DLD1 (cell line): ENCODE measurements at regions not wholly inside any gene's neighbourhood (a gene's known extent, or its start where the extent isn't known, plus 50 kb on each side); places are given as distances from the start of the nearest gene placed in this dataset.

ENCODE experiments used
- in situ Hi-C: cut with HindIII; loops from 2 replicates; pipeline ENCODE4 v1.10.0; 2017; ENCODE audit warnings: low sequenced_read_pairs

DNA sequence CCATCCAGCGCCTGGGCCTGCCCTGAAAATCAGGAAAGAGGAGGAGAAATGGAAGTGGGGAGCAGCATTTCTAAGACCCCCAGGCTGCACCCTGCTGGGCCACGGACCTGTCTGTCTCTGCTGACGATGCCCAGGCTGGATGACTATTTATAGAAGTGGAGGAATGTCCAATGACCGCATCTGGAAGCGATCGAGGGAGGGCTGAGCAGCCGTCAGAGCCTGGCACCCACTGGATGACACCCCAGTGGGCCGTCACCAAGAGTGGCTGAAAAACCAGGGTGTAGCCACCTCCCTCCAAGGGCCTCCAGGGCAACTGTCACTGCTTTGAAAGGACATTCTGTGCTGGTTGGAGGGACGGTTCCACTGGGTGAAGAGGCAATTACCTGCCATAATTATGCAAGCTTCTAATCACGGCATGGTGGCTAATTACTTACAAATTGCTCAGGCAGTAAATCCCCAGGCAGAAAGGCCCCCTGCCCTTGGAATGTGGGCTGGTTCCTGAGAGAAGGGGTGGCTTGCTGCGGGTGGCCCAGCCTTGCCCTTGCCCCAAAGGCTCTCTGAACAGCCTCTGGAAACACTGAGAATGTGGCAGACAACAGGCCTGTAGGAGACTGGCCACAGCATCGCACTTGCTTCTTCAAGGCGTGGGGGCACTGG, 332.1 kb downstream of the C16orf95 start:
- in situ Hi-C loops, result no loop called here

GRCh38 chr16:86985648-86986015, 331.6 kb downstream of the C16orf95 start:
- in situ Hi-C loops, result no loop called here

- in situ Hi-C loops, result no loop called here
Measured at GRCh38 chr16:86986136-86986535, 331.1 kb downstream of the C16orf95 start.

- in situ Hi-C loops, result no loop called here
Measured at GRCh38 chr16:86986809-86987487, 330.2 kb downstream of the C16orf95 start.

DNA sequence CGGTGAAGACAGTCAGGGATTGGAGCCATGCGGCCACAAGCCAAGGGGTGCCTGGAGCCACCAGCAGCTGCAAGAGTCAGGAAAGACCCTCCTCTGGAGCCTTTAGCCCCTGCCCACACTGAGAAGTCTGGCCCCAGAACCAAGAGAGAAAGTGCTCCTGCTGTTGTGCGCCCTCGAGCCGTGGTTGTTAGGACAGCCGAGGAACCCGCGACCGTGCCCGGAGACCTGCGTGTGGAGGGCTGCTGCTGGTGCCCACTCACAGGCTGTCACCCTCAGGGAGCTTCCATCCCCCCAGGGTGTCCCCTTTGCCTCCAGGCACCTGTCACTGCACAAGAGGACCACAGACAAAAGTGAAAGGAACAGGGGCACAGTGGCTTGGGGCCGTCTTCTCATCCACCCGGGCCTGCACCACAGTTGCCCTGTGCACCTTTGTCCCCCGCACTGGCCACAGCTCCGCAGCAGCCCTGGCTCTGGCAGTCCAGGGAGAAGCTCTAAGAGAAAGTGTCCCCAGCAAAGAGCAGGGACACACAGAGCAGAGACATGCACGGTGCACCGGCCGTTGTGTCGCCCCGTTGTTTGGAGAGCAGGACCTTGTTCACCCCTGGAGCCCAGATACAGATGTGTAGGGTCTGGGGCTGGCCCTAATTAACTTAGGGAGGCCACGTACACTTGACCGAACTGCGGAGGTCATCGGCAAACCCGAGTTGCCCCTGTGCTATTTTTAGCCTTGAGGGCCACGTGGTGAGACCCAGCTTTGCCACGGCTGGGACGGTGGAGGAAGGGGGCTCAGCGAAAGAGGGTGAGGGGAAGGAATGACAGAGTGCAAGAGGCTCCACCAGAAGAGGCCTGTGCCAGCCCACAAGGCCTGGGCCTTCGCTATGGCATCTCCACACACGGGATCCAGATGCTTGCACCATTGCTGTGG, 329.2 kb downstream of the C16orf95 start:
- in situ Hi-C loops, result no loop called here

DNA sequence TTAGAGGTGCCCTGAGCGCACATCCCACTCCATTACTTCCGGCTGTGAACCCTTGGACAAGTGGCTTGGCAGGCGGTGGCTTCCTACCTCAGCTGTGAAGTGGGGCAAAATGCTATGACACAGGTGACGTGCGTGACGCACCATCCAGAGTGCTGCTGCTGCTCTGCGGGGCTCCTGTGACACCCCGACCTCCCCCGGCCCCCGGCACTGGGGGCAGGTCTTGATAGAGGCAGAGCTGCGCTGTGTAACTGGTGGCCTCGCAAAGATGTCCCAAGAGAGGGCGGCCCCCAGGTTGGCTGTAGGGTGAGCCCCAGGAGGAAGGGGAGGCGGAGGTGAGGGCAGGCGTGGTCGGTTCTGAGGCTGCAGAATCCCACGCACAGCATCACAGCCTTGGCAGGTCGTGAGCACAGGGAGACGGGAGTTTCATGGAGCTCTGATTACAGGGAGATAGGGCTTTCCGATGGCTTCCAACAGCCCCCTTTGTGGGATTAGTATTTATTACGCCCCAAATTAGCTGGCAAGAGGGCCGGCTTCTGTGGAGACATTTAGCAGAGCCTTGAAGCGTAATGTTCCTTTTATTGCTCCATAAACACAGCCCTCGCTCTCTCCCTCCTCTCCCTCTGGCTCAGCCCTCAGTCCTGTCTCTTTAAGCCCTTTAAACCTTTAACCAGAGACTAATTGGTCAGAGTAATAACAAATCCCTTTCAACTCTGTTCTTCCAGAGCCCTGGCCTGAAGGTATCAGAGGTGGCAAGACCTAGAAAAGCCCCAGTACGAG, 328.1 kb downstream of the C16orf95 start:
- in situ Hi-C loops, result no loop called here

DNA sequence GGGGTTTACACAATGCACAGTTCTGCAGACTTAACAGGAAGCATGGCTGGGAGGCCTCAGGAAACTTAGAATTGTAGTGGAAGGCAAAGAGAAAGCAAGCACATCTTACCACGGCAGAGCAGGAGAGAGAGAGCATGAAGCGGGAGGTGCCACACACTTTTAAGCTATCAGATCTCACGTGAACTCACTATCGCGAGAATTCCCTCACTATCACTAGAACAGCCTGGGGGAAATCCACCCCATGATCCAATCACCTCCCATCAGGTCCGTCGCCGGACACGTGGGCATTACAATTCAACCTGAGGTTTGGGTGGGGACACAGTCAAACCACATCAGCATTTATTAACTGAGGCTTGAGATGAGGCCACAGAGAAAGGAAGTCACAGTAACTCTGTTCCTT, 326.7 kb downstream of the C16orf95 start:
- in situ Hi-C loops, result no loop called here

DNA sequence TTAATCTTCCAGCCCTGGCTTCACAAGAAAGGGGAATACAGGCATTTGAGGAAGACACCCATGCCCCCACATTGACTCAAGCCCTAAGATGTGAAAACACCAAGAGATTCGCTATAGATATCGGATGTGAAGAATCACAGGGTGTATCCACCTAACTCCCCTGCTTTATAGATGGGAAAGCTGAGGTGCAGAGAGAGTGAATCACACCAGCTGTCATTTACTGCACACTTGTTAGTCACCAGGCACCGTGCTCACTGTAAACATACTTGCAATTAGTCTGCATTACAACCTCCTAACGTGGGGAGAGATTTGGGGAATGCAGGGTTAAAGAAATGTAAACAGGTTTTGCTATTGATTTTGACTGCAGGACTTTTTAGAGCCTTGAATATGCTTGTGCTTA, 325.5 kb downstream of the C16orf95 start:
- in situ Hi-C loops, result no loop called here

DNA sequence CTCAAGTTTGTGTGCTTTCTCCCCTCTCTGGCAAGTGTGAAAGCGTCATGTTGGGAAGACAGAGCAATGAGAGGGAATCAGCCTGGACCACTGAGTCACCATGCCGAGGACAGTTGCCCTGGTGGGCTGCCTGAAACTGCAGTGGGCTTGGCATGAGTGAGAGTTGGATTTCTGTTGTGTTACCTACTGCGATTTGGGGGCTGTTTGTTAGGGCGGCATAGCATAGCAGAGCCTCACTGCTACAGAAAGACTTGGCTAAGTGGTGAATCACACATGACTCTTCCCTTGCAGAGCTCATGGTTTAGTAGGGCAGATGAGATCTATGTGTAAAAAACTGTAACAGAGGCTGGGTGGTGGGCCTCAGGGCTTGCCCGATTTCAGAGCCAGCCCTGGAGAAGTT, 324.6 kb downstream of the C16orf95 start:
- in situ Hi-C loops, result no loop called here

DNA sequence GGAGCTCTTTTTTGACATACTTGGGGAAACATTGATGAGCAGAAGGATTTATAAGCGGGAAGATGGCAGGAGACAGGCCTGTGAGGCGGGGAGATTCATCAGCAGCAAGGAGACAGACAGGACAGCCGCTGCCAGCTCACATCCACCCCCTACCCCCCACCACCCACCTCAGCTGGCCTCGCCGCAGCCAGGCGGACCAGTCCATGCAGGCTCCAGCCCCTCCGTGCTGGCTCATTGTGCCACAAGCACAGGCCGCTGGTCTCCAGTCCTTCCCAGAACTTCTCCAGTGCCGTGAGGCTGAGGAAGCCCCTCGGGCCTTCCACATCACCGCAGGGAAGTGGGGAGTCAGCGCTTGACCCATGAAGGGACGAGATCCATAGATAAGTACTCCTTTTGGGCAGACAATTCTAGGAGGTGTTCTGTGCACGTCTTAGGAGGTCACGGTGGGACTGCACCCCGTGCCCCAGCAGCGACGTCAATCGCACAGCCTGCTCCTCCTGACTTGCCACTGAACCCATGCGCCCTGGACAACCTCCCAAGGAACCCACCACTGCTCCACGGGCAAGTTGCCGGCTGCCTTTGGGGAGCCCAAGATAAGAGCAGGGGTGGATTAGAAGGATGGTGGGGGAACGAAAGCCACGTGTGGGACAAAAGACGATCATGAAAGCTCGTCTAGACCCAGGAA, 323.6 kb downstream of the C16orf95 start:
- in situ Hi-C loops, result no loop called here

DNA sequence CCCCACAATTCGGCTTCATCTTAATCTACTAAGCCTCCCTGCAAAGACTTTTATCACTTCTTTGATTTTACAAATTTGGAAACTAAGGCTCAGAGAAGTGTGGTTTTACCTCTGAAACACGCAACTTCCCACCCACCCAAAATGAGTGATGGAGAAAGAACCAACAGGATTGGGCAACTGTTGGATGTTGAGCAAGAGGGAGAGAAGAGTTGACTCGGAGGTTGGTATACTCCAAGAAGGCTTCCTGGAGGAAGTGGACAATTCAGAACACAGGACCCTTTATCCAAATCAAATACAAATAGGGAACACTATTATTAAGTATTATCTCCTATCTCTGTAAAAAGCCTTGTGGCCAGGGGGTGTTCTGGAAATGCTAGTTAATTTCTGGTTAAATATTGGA, 323.0 kb downstream of the C16orf95 start:
- in situ Hi-C loops, result no loop called here

- in situ Hi-C loops, result no loop called here
Measured at GRCh38 chr16:86994651-86995171, 322.5 kb downstream of the C16orf95 start.

- in situ Hi-C loops, result no loop called here
Measured at GRCh38 chr16:86995456-86995855, 321.7 kb downstream of the C16orf95 start.

GRCh38 chr16:86996081-86996480, 321.1 kb downstream of the C16orf95 start:
- in situ Hi-C loops, result no loop called here

- in situ Hi-C loops, result no loop called here
Measured at GRCh38 chr16:86997058-86997457, 320.1 kb downstream of the C16orf95 start.

GRCh38 chr16:86998196-86999001, 318.8 kb downstream of the C16orf95 start:
- in situ Hi-C loops, result no loop called here

DNA sequence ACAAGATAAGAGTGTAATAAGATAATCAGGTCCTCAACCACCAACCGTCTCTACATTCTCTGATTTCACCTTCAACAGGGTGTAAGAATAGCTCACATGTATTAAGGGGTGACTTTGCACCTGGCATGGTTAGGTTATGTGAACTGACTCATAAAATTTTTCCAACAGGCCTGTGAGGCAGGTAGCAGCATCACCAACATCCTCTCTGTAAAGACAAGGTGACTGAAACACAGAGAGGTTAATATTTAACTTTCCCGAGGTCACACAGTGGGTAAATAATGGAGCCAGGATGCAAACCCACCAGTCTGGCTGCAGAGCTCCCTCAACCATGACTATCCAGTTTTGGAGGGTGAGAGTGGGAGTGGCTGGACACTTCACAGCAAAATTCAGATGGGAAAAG, 317.2 kb downstream of the C16orf95 start:
- in situ Hi-C loops, result no loop called here

DNA sequence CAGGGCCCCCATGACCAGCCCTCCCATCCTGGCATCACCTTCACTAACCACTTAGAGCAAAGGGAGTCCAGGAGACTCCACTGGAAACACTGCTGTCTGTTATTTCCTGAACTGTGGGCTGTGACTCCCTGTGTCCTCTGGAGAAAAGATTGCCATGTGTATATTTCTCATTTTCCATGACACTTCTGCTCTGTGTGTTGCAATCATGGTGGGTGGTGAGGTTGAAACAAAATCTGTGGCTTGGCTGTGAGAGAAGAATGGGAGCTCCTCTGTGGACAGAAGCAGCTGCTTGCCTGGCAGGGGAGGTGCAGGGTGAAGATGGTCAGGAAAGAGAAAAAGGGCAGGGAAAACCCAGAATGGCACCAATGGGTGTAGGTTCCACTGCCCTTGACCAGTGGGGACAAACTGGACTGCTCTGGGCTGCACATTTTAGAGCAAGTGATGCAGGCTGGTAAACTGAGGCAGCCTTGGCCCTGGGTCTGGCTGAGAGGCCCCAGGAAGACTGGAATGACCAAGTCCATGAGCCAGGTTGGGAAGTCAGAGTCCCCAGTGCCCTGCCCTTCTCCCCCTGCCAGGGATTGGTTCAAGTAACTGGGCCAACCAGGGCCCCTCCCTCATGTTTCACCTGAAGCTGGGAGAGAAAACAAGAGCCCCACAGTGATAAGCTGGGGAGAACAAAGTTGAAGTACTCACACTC, 314.3 kb downstream of the C16orf95 start:
- in situ Hi-C loops, result no loop called here

DNA sequence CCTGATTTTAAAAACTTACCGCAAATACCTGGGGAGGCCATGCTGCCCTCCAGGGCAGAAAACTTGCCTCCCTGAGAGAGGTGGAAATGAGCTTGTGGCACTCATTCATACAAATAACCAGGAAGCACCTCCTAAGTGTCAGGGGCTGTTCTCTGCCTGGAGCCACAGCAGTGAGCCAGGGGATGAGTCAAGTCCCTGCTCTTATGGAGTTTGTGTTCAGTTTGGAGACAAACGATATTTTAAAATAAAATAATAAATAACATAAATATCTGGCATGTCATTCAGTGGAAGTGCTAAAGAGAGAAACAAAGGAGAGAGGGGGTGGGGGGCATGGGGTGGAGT, 313.8 kb downstream of the C16orf95 start:
- in situ Hi-C loops, result no loop called here
